Liver (tissue), 6 donors: ENCODE measurements at regions not wholly inside any gene's neighbourhood (a gene's known extent, or its start where the extent isn't known, plus 50 kb on each side); places are given as distances from the start of the nearest gene placed in this dataset.
"Not testable (repeated sequence)": the region's sequence is repeated elsewhere in the genome, so short reads cannot be mapped to it uniquely, and the experiment has no call there.

ENCODE experiments used
- DNase-seq: peaks from one replicate; pipeline ENCODE4 v3.0.0-alpha.2; 2017; ENCODE audit warnings: low spot score
- H3K27ac ChIP-seq, 2 donors: one replicate each; pipeline ENCODE4 v1.7.0; 2013; ENCODE audit warnings: inconsistent platforms in 2 of 2, low read length in 2 of 2, control low read depth in 1 of 2, low read depth in 1 of 2, mild to moderate bottlenecking in 1 of 2
- H3K27me3 ChIP-seq, 4 donors: one replicate each; pipeline versions ENCODE4 v1.6.1 to v1.7.0; 2013; ENCODE audit warnings: low read length in 3 of 4, inconsistent platforms in 1 of 4, mild to moderate bottlenecking in 1 of 4, moderate library complexity in 1 of 4; ENCODE audit not compliant: control insufficient read depth in 4 of 4, insufficient read depth in 4 of 4
- H3K36me3 ChIP-seq, 4 donors: one replicate each; pipeline versions ENCODE4 v1.6.1 to v1.7.0; 2013; ENCODE audit warnings: low read length in 3 of 4, mild to moderate bottlenecking in 3 of 4, low read depth in 1 of 4, moderate library complexity in 1 of 4; ENCODE audit not compliant: control insufficient read depth in 4 of 4, insufficient read depth in 3 of 4
- H3K4me1 ChIP-seq, 4 donors: one replicate each; pipeline versions ENCODE4 v1.6.1 to v1.7.0; 2013; ENCODE audit warnings: low read length in 3 of 4, mild to moderate bottlenecking in 3 of 4, moderate library complexity in 1 of 4; ENCODE audit not compliant: control insufficient read depth in 4 of 4, insufficient read depth in 4 of 4
- H3K4me3 ChIP-seq, 3 donors: one replicate each; pipeline versions ENCODE4 v1.6.1 to v1.7.0; 2013; ENCODE audit warnings: low read length in 3 of 3, control low read depth in 1 of 3, low read depth in 1 of 3, mild to moderate bottlenecking in 1 of 3
- H3K9ac ChIP-seq, 2 donors: one replicate each; pipeline ENCODE4 v1.7.0; 2013; ENCODE audit warnings: low read length in 2 of 2, mild to moderate bottlenecking in 2 of 2, moderate library complexity in 2 of 2, control low read depth in 1 of 2, low read depth in 1 of 2
- H3K9me3 ChIP-seq, 4 donors: one replicate each; pipeline versions ENCODE4 v1.6.1 to v1.7.0; 2013; ENCODE audit warnings: low read length in 3 of 4; ENCODE audit not compliant: control insufficient read depth in 4 of 4
- WGBS: extraction: QIAGEN DNeasy Blood & Tissue Kit; methylation state at CpG from one replicate; pipeline ENCODE4 v1.1.7; 2013; 5-methylcytosine and 5-hydroxymethylcytosine counted together
- donor health status: healthy.
- donor health status: healthy.
- donor health status: healthy.

- not testable (repeated sequence) for H3K27me3 ChIP-seq, H3K4me1 ChIP-seq, H3K4me3 ChIP-seq, H3K36me3 ChIP-seq, DNase-seq, H3K9me3 ChIP-seq, H3K9ac ChIP-seq, H3K27ac ChIP-seq
- WGBS, result 70% methylated on average over 3 of the region's 5 CpGs
Measured at GRCh38 chr13:18284040-18284439, 897.6 kb downstream of the TUBA3C start.

- H3K9me3 ChIP-seq, H3K4me3 ChIP-seq, H3K4me1 ChIP-seq, H3K9ac ChIP-seq, H3K27me3 ChIP-seq, DNase-seq, H3K36me3 ChIP-seq, H3K27ac ChIP-seq: not testable (repeated sequence)
- WGBS, result 27% methylated on average over 3 of the region's 6 CpGs
Measured at GRCh38 chr13:18281829-18282597, 899.6 kb downstream of the TUBA3C start.

GRCh38 chr13:18280904-18281828 lies 900.5 kb downstream of the TUBA3C start:
- H3K36me3 ChIP-seq, H3K27me3 ChIP-seq, H3K9ac ChIP-seq, DNase-seq, H3K27ac ChIP-seq, H3K9me3 ChIP-seq, H3K4me1 ChIP-seq, H3K4me3 ChIP-seq: not testable (repeated sequence)
- WGBS, result 68% methylated on average over 9 of the region's 11 CpGs

- not testable (repeated sequence) for DNase-seq, H3K4me3 ChIP-seq, H3K27ac ChIP-seq, H3K27me3 ChIP-seq, H3K9ac ChIP-seq, H3K36me3 ChIP-seq, H3K4me1 ChIP-seq, H3K9me3 ChIP-seq
- 73% methylated on average over 4 of the region's 4 CpGs for WGBS
Measured at GRCh38 chr13:18279971-18280370, 901.7 kb downstream of the TUBA3C start.

- not testable (repeated sequence) for H3K9ac ChIP-seq, H3K9me3 ChIP-seq, H3K27ac ChIP-seq, DNase-seq, H3K4me1 ChIP-seq, H3K36me3 ChIP-seq, H3K4me3 ChIP-seq, H3K27me3 ChIP-seq
- 74% methylated on average over 12 of the region's 12 CpGs for WGBS
Measured at GRCh38 chr13:18277372-18277771, 904.3 kb downstream of the TUBA3C start.

GRCh38 chr13:18276280-18276679 lies 905.3 kb downstream of the TUBA3C start:
- not testable (repeated sequence) for DNase-seq, H3K36me3 ChIP-seq, H3K9ac ChIP-seq, H3K4me3 ChIP-seq, H3K27me3 ChIP-seq, H3K4me1 ChIP-seq, H3K9me3 ChIP-seq, H3K27ac ChIP-seq
- WGBS, result 39% methylated on average over 6 of the region's 6 CpGs

- H3K4me3 ChIP-seq, H3K4me1 ChIP-seq, H3K27me3 ChIP-seq, DNase-seq, H3K9me3 ChIP-seq, H3K36me3 ChIP-seq, H3K27ac ChIP-seq, H3K9ac ChIP-seq: not testable (repeated sequence)
- 78% methylated on average over 12 of the region's 14 CpGs for WGBS
Measured at GRCh38 chr13:18273785-18274514, 907.7 kb downstream of the TUBA3C start.

GRCh38 chr13:18258801-18259419 lies 922.7 kb downstream of the TUBA3C start:
- H3K27me3 ChIP-seq, H3K36me3 ChIP-seq, H3K4me1 ChIP-seq, H3K4me3 ChIP-seq, H3K9me3 ChIP-seq, DNase-seq, H3K27ac ChIP-seq, H3K9ac ChIP-seq: not testable (repeated sequence)
- 82% methylated on average over 25 of the region's 25 CpGs for WGBS
